ENCODE measurements at regions not wholly inside any gene's neighbourhood (a gene's known extent, or its start where the extent isn't known, plus 50 kb on each side); places are given as distances from the start of the nearest gene placed in this dataset.

GRCh38 chr2:125562924-125563323 is 1093.0 kb upstream of the GYPC start:
- Histone ChIP-seq H3K27ac (no peak overlapping the region), H3K4me3 (no peak overlapping the region), H3K4me1 (no peaks in the 10 kb centered on the region), H3K9me3 (no peaks in the 10 kb centered on the region), H3K36me3 (no peaks in the 10 kb centered on the region), H3K27me3 (ENCODE audit: low read depth) (no peaks in the 10 kb centered on the region)
- DNase-seq (no peak), ATAC-seq (no peak)
- intact Hi-C loops (cut with DNase I): no loop called here
- TF ChIP-seq CTCF (IDR thresholded peaks at IDR 0.05): no peak

GRCh38 chr2:125564471-125564870 is 1091.5 kb upstream of the GYPC start:
- no peaks in the 10 kb centered on the region for H3K9me3 ChIP-seq
- no peaks in the 10 kb centered on the region for H3K36me3 ChIP-seq
- no peak overlapping the region for H3K4me3 ChIP-seq
- intact Hi-C loops (cut with DNase I): no loop called here
- DNase-seq: no peak
- no peak for ATAC-seq
- no peak overlapping the region for H3K27ac ChIP-seq
- no peaks in the 10 kb centered on the region for H3K4me1 ChIP-seq
- no peak for TF ChIP-seq CTCF (IDR thresholded peaks at IDR 0.05)
- H3K27me3 ChIP-seq (ENCODE audit: low read depth): no peaks in the 10 kb centered on the region

GRCh38 chr2:125566422-125566821 is 1089.5 kb upstream of the GYPC start:
- Histone ChIP-seq H3K27me3 (ENCODE audit: low read depth) (no peaks in the 10 kb centered on the region), H3K9me3 (no peaks in the 10 kb centered on the region), H3K4me1 (no peaks in the 10 kb centered on the region), H3K27ac (no peak overlapping the region), H3K36me3 (no peaks in the 10 kb centered on the region), H3K4me3 (no peak overlapping the region)
- no peak for TF ChIP-seq CTCF (IDR thresholded peaks at IDR 0.05)
- DNase-seq: no peak
- ATAC-seq: no peak
- intact Hi-C loops (cut with DNase I): no loop called here

GRCh38 chr2:125567100-125567499 is 1088.9 kb upstream of the GYPC start:
- Histone ChIP-seq H3K9me3 (no peaks in the 10 kb centered on the region), H3K4me3 (no peak overlapping the region), H3K27me3 (ENCODE audit: low read depth) (no peaks in the 10 kb centered on the region), H3K27ac (no peak overlapping the region), H3K4me1 (no peaks in the 10 kb centered on the region), H3K36me3 (no peaks in the 10 kb centered on the region)
- ATAC-seq (no peak), DNase-seq (no peak)
- TF ChIP-seq CTCF (IDR thresholded peaks at IDR 0.05): no peak
- intact Hi-C loops (cut with DNase I): no loop called here

DNA sequence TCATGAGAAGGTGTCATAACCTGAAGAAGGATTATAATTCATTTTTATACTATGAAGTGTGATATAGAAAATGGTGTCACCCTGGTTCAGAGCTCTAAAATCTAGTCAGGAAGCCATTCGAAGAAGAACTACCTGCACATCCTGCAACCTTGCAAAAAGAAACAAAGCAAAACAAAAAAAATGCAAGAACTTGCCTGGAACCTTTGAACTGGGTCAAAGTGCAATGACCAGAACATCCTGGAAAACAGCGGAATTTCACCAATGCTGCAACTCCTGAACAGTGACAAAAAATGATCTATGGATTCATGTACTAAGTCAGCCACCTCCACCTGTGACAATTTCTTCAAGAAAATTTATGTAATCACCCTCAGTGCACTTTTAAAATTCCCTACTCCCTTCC is 1083.3 kb upstream of the GYPC start:
- no peak overlapping the region for H3K4me3 ChIP-seq
- H3K36me3 ChIP-seq: no peaks in the 10 kb centered on the region
- no peaks in the 10 kb centered on the region for H3K4me1 ChIP-seq
- TF ChIP-seq CTCF (IDR thresholded peaks at IDR 0.05): no peak
- H3K9me3 ChIP-seq: no peaks in the 10 kb centered on the region
- intact Hi-C loops (cut with DNase I): no loop called here
- ATAC-seq (no peak), DNase-seq (no peak)
- no peak overlapping the region for H3K27ac ChIP-seq
- H3K27me3 ChIP-seq (ENCODE audit: low read depth): no peaks in the 10 kb centered on the region

GRCh38 chr2:125573432-125573831 is 1082.5 kb upstream of the GYPC start:
- no peaks in the 10 kb centered on the region for H3K27me3 ChIP-seq (ENCODE audit: low read depth)
- no peak overlapping the region for H3K4me3 ChIP-seq
- TF ChIP-seq CTCF (IDR thresholded peaks at IDR 0.05): no peak
- DNase-seq: no peak
- no peaks in the 10 kb centered on the region for H3K36me3 ChIP-seq
- no peak overlapping the region for H3K27ac ChIP-seq
- no peak for ATAC-seq
- intact Hi-C loops (cut with DNase I): no loop called here
- no peaks in the 10 kb centered on the region for H3K9me3 ChIP-seq
- H3K4me1 ChIP-seq: no peaks in the 10 kb centered on the region
